ENCODE measurements at regions not wholly inside any gene's neighbourhood (a gene's known extent, or its start where the extent isn't known, plus 50 kb on each side); places are given as distances from the start of the nearest gene placed in this dataset.

- TF ChIP-seq CTCF (IDR thresholded peaks at IDR 0.05; ENCODE audit: control insufficient read depth, insufficient read depth, low read depth, low read length, missing control alignments), result no peak
- DNase-seq (ENCODE audit: low read depth), result no peak
- no peak overlapping the region for H3K4me3 ChIP-seq (ENCODE audit: control insufficient read depth, low read depth, low read length)
These were observed 561.3 kb downstream of the IRX1 start for GRCh38 chr5:4156889-4157288.

- H3K4me3 ChIP-seq (ENCODE audit: control insufficient read depth, low read depth, low read length), result no peak overlapping the region
- no peak for TF ChIP-seq CTCF (IDR thresholded peaks at IDR 0.05; ENCODE audit: control insufficient read depth, insufficient read depth, low read depth, low read length, missing control alignments)
These were observed 563.3 kb downstream of the IRX1 start for GRCh38 chr5:4158750-4159447.

GRCh38 chr5:4159681-4160080 is 564.0 kb downstream of the IRX1 start:
- H3K4me3 ChIP-seq (ENCODE audit: control insufficient read depth, low read depth, low read length), result no peak overlapping the region
- no peak for DNase-seq (ENCODE audit: low read depth)
- TF ChIP-seq CTCF (IDR thresholded peaks at IDR 0.05; ENCODE audit: control insufficient read depth, insufficient read depth, low read depth, low read length, missing control alignments), result no peak

More at GRCh38 chr5:4158750-4159447, 563.3 kb downstream of the IRX1 start:
- DNase-seq (ENCODE audit: low read depth), result no peak

GRCh38 chr5:4164167-4164566 is 568.5 kb downstream of the IRX1 start:
- TF ChIP-seq CTCF (IDR thresholded peaks at IDR 0.05; ENCODE audit: control insufficient read depth, insufficient read depth, low read depth, low read length, missing control alignments), result no peak
- no peak for DNase-seq (ENCODE audit: low read depth)

GRCh38 chr5:4180703-4181102 is 585.1 kb downstream of the IRX1 start:
- no peak for DNase-seq (ENCODE audit: low read depth)
- H3K4me3 ChIP-seq (ENCODE audit: control insufficient read depth, low read depth, low read length), result no peak overlapping the region
- no peak for TF ChIP-seq CTCF (IDR thresholded peaks at IDR 0.05; ENCODE audit: control insufficient read depth, insufficient read depth, low read depth, low read length, missing control alignments)

More at GRCh38 chr5:4164167-4164566, 568.5 kb downstream of the IRX1 start:
- H3K4me3 ChIP-seq (ENCODE audit: control insufficient read depth, low read depth, low read length), result no peak overlapping the region

- no peak for DNase-seq (ENCODE audit: low read depth)
- no peak for TF ChIP-seq CTCF (IDR thresholded peaks at IDR 0.05; ENCODE audit: control insufficient read depth, insufficient read depth, low read depth, low read length, missing control alignments)
- H3K4me3 ChIP-seq (ENCODE audit: control insufficient read depth, low read depth, low read length), result no peak overlapping the region
These were observed 586.5 kb downstream of the IRX1 start for GRCh38 chr5:4182144-4182543.

Data from AG09309 (cell line).